NCI-H460 (cell line): ENCODE measurements at regions not wholly inside any gene's neighbourhood (a gene's known extent, or its start where the extent isn't known, plus 50 kb on each side); places are given as distances from the start of the nearest gene placed in this dataset.
"Not testable (repeated sequence)": the region's sequence is repeated elsewhere in the genome, so short reads cannot be mapped to it uniquely, and the experiment has no call there.

Experiments
- DNase-seq: peaks from one replicate; pipeline ENCODE4 v3.0.0-alpha.2; 2016; ENCODE audit warnings: low read depth; ENCODE audit errors: extremely low read depth

GRCh38 chr3:20930034-20930433 lies 744.0 kb upstream of the SGO1 start:
- no peak for DNase-seq

GRCh38 chr3:20924646-20925385 lies 738.8 kb upstream of the SGO1 start:
- no peak for DNase-seq

- DNase-seq, result not testable (repeated sequence)
These were observed 735.1 kb upstream of the SGO1 start for GRCh38 chr3:20921112-20921511.

- DNase-seq, result no peak
These were observed 731.1 kb upstream of the SGO1 start for GRCh38 chr3:20916951-20917606.

GRCh38 chr3:20914310-20914709 lies 728.3 kb upstream of the SGO1 start:
- DNase-seq, result no peak

GRCh38 chr3:20912406-20912805 lies 726.4 kb upstream of the SGO1 start:
- no peak for DNase-seq

- no peak for DNase-seq
These were observed 723.5 kb upstream of the SGO1 start for GRCh38 chr3:20909511-20909910.

GRCh38 chr3:20905210-20905805 lies 719.3 kb upstream of the SGO1 start:
- no peak for DNase-seq

GRCh38 chr3:20904671-20905070 lies 718.7 kb upstream of the SGO1 start:
- DNase-seq, result no peak

- no peak for DNase-seq
These were observed 713.0 kb upstream of the SGO1 start for GRCh38 chr3:20898962-20899361.

- DNase-seq, result no peak
These were observed 704.1 kb upstream of the SGO1 start for GRCh38 chr3:20890111-20890519.

GRCh38 chr3:20878691-20879090 lies 692.7 kb upstream of the SGO1 start:
- DNase-seq, result no peak

GRCh38 chr3:20873235-20873634 lies 687.2 kb upstream of the SGO1 start:
- no peak for DNase-seq

- DNase-seq, result no peak
These were observed 684.3 kb upstream of the SGO1 start for GRCh38 chr3:20870106-20870899.

- no peak for DNase-seq
These were observed 679.8 kb upstream of the SGO1 start for GRCh38 chr3:20865803-20866202.

- no peak for DNase-seq
These were observed 675.4 kb upstream of the SGO1 start for GRCh38 chr3:20861454-20861853.

- DNase-seq, result no peak
These were observed 671.6 kb upstream of the SGO1 start for GRCh38 chr3:20857636-20858035.

- DNase-seq, result no peak
These were observed 667.9 kb upstream of the SGO1 start for GRCh38 chr3:20853890-20854289.

GRCh38 chr3:20852712-20853111 lies 666.7 kb upstream of the SGO1 start:
- DNase-seq, result no peak

- DNase-seq, result no peak
These were observed 664.0 kb upstream of the SGO1 start for GRCh38 chr3:20849975-20850374.

- no peak for DNase-seq
These were observed 660.8 kb upstream of the SGO1 start for GRCh38 chr3:20846832-20847231.
